H1 (cell line): ENCODE measurements at regions not wholly inside any gene's neighbourhood (a gene's known extent, or its start where the extent isn't known, plus 50 kb on each side); places are given as distances from the start of the nearest gene placed in this dataset.

Source experiments
- CTCF ChIA-PET: fragments of 300-600 bp; sonication (Branson Sonifier 250); formaldehyde crosslinking; loops from one replicate; lab custom pipeline; 2021; ENCODE audit not compliant: partially characterized antibody; lab: Charles Lee
- POLR2A ChIA-PET: fragments of 300-600 bp; sonication (Branson Sonifier 250); formaldehyde crosslinking; loops from one replicate; lab custom pipeline; 2021; ENCODE audit warnings: inconsistent platforms; ENCODE audit not compliant: partially characterized antibody; lab: Charles Lee
- DNase-seq, 2 experiments: peaks; one replicate each; pipeline versions ENCODE4 v3.0.0 to v3.0.0-alpha.2; 2010 to 2022; ENCODE audit warnings: low spot score in 2 of 2, low read depth in 1 of 2, mixed read lengths in 1 of 2
- FAIRE-seq: peaks from 2 replicates; lab custom pipeline; 2011; peaks lifted over from hg19 to GRCh38; lab: Jason Lieb, UNC
- H2AFZ ChIP-seq: 2 replicates; pipeline ENCODE4 v1.8.1; 2012; ENCODE audit warnings: low read length, inconsistent platforms
- H2AK5ac ChIP-seq: 2 replicates; pipeline ENCODE4 v1.6.1; 2013; ENCODE audit warnings: low read depth, low read length
- H2BK120ac ChIP-seq: replicated peaks from 2 replicates; pipeline ENCODE3; 2013; ENCODE audit warnings: low read depth, low read length, inconsistent platforms
- H2BK12ac ChIP-seq: 2 replicates; pipeline ENCODE4 v1.6.1; 2013; ENCODE audit warnings: low read depth, low read length
- H2BK15ac ChIP-seq: 2 replicates; pipeline ENCODE4 v1.6.1; 2013; ENCODE audit warnings: low read length
- H2BK20ac ChIP-seq: 2 replicates; pipeline ENCODE4 v1.6.1; 2013; ENCODE audit warnings: low read length
- H2BK5ac ChIP-seq: 2 replicates; pipeline ENCODE4 v1.6.1; 2013; ENCODE audit warnings: low read depth, low read length
- H3K14ac ChIP-seq: 2 replicates; pipeline ENCODE4 v1.6.1; 2013; ENCODE audit warnings: inconsistent platforms; ENCODE audit not compliant: insufficient read length
- H3K18ac ChIP-seq: 2 replicates; pipeline ENCODE4 v1.6.1; 2013; ENCODE audit warnings: low read length; ENCODE audit errors: extremely low read depth
- H3K23ac ChIP-seq: 2 replicates; pipeline ENCODE4 v1.6.1; 2013; ENCODE audit warnings: inconsistent platforms; ENCODE audit not compliant: insufficient read length
- H3K23me2 ChIP-seq: 2 replicates; pipeline ENCODE4 v1.6.1; 2013; ENCODE audit warnings: low read depth, low read length
- H3K27ac ChIP-seq: 2 replicates; pipeline ENCODE4 v1.6.1; 2011; ENCODE audit warnings: low read depth, low read length, inconsistent platforms
- H3K27me3 ChIP-seq, 4 experiments: replicated peaks in 1 of 4; 1 replicate in 1 of 4; 2 replicates in 3 of 4; pipeline versions ENCODE4 v1.6.1 to v1.8.1; 2011 to 2013; ENCODE audit warnings: low read length in 3 of 4, mild to moderate bottlenecking in 3 of 4, inconsistent platforms in 2 of 4, mixed read lengths in 2 of 4, moderate library complexity in 1 of 4; ENCODE audit not compliant: control insufficient read depth in 3 of 4, insufficient read depth in 3 of 4; ENCODE audit errors: extremely low read depth in 1 of 4
- H3K36me3 ChIP-seq, 4 experiments: 2 replicates each; pipeline versions ENCODE4 v1.6.1 to v1.8.1; 2011 to 2013; ENCODE audit warnings: mild to moderate bottlenecking in 4 of 4, low read length in 3 of 4, moderate library complexity in 2 of 4, control low read depth in 1 of 4, inconsistent platforms in 1 of 4; ENCODE audit not compliant: insufficient read depth in 4 of 4, control insufficient read depth in 2 of 4
- H3K4ac ChIP-seq: replicated peaks from 2 replicates; pipeline ENCODE3; 2013; ENCODE audit warnings: low read length, low read depth, mixed read lengths, inconsistent platforms; ENCODE audit not compliant: insufficient read length
- H3K4me1 ChIP-seq, 4 experiments: replicated peaks in 1 of 4; 1 replicate in 1 of 4; 2 replicates in 3 of 4; pipeline versions ENCODE4 v1.6.1 to v1.8.1; 2011 to 2013; ENCODE audit warnings: low read length in 3 of 4, inconsistent platforms in 2 of 4, mixed read lengths in 1 of 4; ENCODE audit not compliant: insufficient read depth in 4 of 4, control insufficient read depth in 3 of 4
- H3K4me2 ChIP-seq, 2 experiments: 2 replicates each; pipeline versions ENCODE4 v1.6.1 to v1.8.1; 2011 to 2013; ENCODE audit warnings: low read depth in 2 of 2, low read length in 2 of 2, control low read depth in 1 of 2, inconsistent platforms in 1 of 2, mild to moderate bottlenecking in 1 of 2; ENCODE audit not compliant: insufficient read depth in 1 of 2
- H3K4me3 ChIP-seq, 4 experiments: fragments of 200-600, 300-600 bp in 1 of 4; sonication (generic), shearing (Covaris generic), sonication (Bioruptor Twin) in 1 of 4; 2 replicates each; pipeline versions ENCODE4 v1.5.1 to v1.8.1; 2011 to 2016; ENCODE audit warnings: low read length in 4 of 4, low read depth in 3 of 4, control low read depth in 2 of 4, inconsistent platforms in 2 of 4, mild to moderate bottlenecking in 2 of 4, mixed read lengths in 1 of 4, moderate library complexity in 1 of 4; ENCODE audit not compliant: insufficient read depth in 2 of 4; ENCODE audit errors: extremely low read depth in 1 of 4
- H3K56ac ChIP-seq: replicated peaks from 2 replicates; pipeline ENCODE3; 2013; ENCODE audit warnings: low read depth, mild to moderate bottlenecking, mixed read lengths, low read length, inconsistent platforms; ENCODE audit not compliant: insufficient read length
- H3K79me1 ChIP-seq: 2 replicates; pipeline ENCODE4 v1.6.1; 2013; ENCODE audit warnings: low read depth, low read length, control low read depth
- H3K79me2 ChIP-seq, 2 experiments: 2 replicates each; pipeline versions ENCODE4 v1.6.1 to v1.8.1; 2012 to 2013; ENCODE audit warnings: low read length in 2 of 2, mild to moderate bottlenecking in 2 of 2, inconsistent platforms in 1 of 2; ENCODE audit not compliant: insufficient read depth in 2 of 2, control insufficient read depth in 1 of 2
- H3K9ac ChIP-seq, 4 experiments: replicated peaks in 1 of 4; 1 replicate in 1 of 4; 2 replicates in 3 of 4; pipeline versions ENCODE4 v1.6.1 to v1.8.1; 2011 to 2013; ENCODE audit warnings: low read depth in 3 of 4, low read length in 3 of 4, control low read depth in 2 of 4, mild to moderate bottlenecking in 2 of 4, moderate library complexity in 2 of 4, inconsistent platforms in 1 of 4; ENCODE audit errors: extremely low read depth in 1 of 4
- H3K9me3 ChIP-seq, 2 experiments: 2 replicates each; pipeline versions ENCODE4 v1.6.1 to v1.8.1; 2012 to 2013; ENCODE audit warnings: mild to moderate bottlenecking in 2 of 2, moderate library complexity in 2 of 2, control low read depth in 1 of 2, inconsistent platforms in 1 of 2, low read depth in 1 of 2, low read length in 1 of 2, mixed read lengths in 1 of 2; ENCODE audit not compliant: insufficient read depth in 2 of 2
- H4K20me1 ChIP-seq, 2 experiments: replicated peaks in 1 of 2; 2 replicates each; pipeline versions ENCODE3 to v1.8.1; 2011 to 2013; ENCODE audit warnings: inconsistent platforms in 2 of 2, low read length in 2 of 2, mild to moderate bottlenecking in 1 of 2; ENCODE audit not compliant: insufficient read depth in 2 of 2, control insufficient read depth in 1 of 2
- H4K5ac ChIP-seq: 2 replicates; pipeline ENCODE4 v1.6.1; 2013; ENCODE audit warnings: low read length, low read depth, mixed read lengths, inconsistent platforms; ENCODE audit not compliant: insufficient read length
- H4K8ac ChIP-seq: 2 replicates; pipeline ENCODE4 v1.8.0; 2013; ENCODE audit warnings: mild to moderate bottlenecking, moderate library complexity, low read length, inconsistent platforms; ENCODE audit not compliant: insufficient read depth; ENCODE audit errors: extremely low read depth
- H4K91ac ChIP-seq: replicated peaks from 2 replicates; pipeline ENCODE3; 2013; ENCODE audit warnings: low read length, mixed read lengths, inconsistent platforms; ENCODE audit not compliant: insufficient read length
- BACH1 ChIP-seq: IDR thresholded peaks from 2 replicates; pipeline ENCODE4 v1.6.1; 2012; ENCODE audit warnings: low read length, improper control_type of control experiment
- CBX5 ChIP-seq: fragments of 300-800, 300-1000 bp; sonication (generic); IDR thresholded peaks from 2 replicates; pipeline ENCODE4 v1.7.1; 2016; ENCODE audit warnings: antibody characterized with exemption, low read length, low read depth
- CHD1 ChIP-seq: IDR thresholded peaks from 2 replicates; pipeline ENCODE4 v1.6.1; 2012; ENCODE audit warnings: low read depth, low read length, improper control_type of control experiment
- CTCF ChIP-seq, 3 experiments: IDR thresholded peaks; 1 replicate in 2 of 3; 2 replicates in 1 of 3; pipeline versions ENCODE4 v1.5.1 to v1.6.1; 2011; ENCODE audit warnings: low read length in 3 of 3, mild to moderate bottlenecking in 3 of 3, inconsistent platforms in 2 of 3, low read depth in 1 of 3, moderate library complexity in 1 of 3; ENCODE audit not compliant: insufficient read depth in 1 of 3; ENCODE audit errors: control extremely low read depth in 1 of 3
- GABPA ChIP-seq: IDR thresholded peaks from 2 replicates; pipeline ENCODE4 v1.6.1; 2011; ENCODE audit warnings: mild to moderate bottlenecking, low read length, moderate library complexity, borderline replicate concordance; ENCODE audit not compliant: insufficient read depth
- HDAC6 ChIP-seq: IDR thresholded peaks from one replicate; pipeline ENCODE4 v1.7.1; 2012; ENCODE audit warnings: low read depth, mild to moderate bottlenecking, inconsistent platforms, low read length, moderate library complexity
- KDM5A ChIP-seq: fragments of 200-600 bp; IDR thresholded peaks from 2 replicates; pipeline ENCODE4 v1.7.1; 2012; ENCODE audit warnings: mild to moderate bottlenecking, low read length, inconsistent platforms, mixed read lengths
- MAFK ChIP-seq: IDR thresholded peaks from 2 replicates; pipeline ENCODE4 v1.6.1; 2012; ENCODE audit warnings: low read depth, mild to moderate bottlenecking, improper control_type of control experiment, low read length
- RBBP5 ChIP-seq: IDR thresholded peaks from 2 replicates; pipeline ENCODE4 v1.7.1; 2012; ENCODE audit warnings: low read depth, mild to moderate bottlenecking, inconsistent platforms, low read length, moderate library complexity, borderline replicate concordance
- SP4 ChIP-seq: IDR thresholded peaks from 2 replicates; pipeline ENCODE4 v1.6.1; 2012; ENCODE audit warnings: low read length, inconsistent platforms
- TCF12 ChIP-seq: IDR thresholded peaks from 2 replicates; pipeline ENCODE4 v1.6.1; 2011; ENCODE audit warnings: low read depth, mild to moderate bottlenecking, low read length
- WGBS, 2 experiments: shearing (Covaris generic) in 1 of 2; methylation state at CpG; one replicate each; pipeline versions ENCODE4 v1.1.6 to v1.1.7; 2013 to 2015; ENCODE audit warnings: low lambda C conversion rate in 2 of 2, mixed read lengths in 2 of 2, inconsistent platforms in 1 of 2, low coverage in 1 of 2, missing lambda C conversion rate in 1 of 2; ENCODE audit not compliant: insufficient replicate concordance in 2 of 2, insufficient coverage in 1 of 2, insufficient read length in 1 of 2; ENCODE audit errors: extremely low coverage in 1 of 2, missing lambda C conversion rate in 1 of 2; 5-methylcytosine and 5-hydroxymethylcytosine counted together

GRCh38 chr6:139580592-139581484 lies 206.4 kb upstream of the CITED2 start:
- Histone ChIP-seq H3K56ac (no peak overlapping the region), H3K79me2 (no peaks in the 10 kb centered on the region), H3K4me1 (no peaks in the 10 kb centered on the region; a peak in 1 of 7 replicates), H3K14ac (no peak overlapping the region), H4K20me1 (no peaks in the 10 kb centered on the region), H3K4me3 (no peak overlapping the region), H2BK120ac (no peak overlapping the region), H2BK15ac (no peak overlapping the region), H2BK20ac (no peak overlapping the region), H2BK5ac (no peak overlapping the region), H3K27me3 (peaks cover 0 to 1% (median 0%) of the 10 kb centered on the region in 4 experiments; a peak in 1 of 7 replicates), H3K23me2 (no peaks in the 10 kb centered on the region), H2BK12ac (no peak overlapping the region), H2AFZ (no peak overlapping the region), H3K36me3 (no peaks in the 10 kb centered on the region), H3K4me2 (no peak overlapping the region), H3K4ac (no peak overlapping the region), H3K9me3 (no peaks in the 10 kb centered on the region), H4K5ac (no peak overlapping the region), H3K23ac (no peak overlapping the region), H2AK5ac (no peak overlapping the region), H3K9ac (no peak overlapping the region), H3K18ac (no peak overlapping the region), H4K8ac (no peak overlapping the region), H4K91ac (no peak overlapping the region), H3K27ac (no peak overlapping the region), H3K79me1 (no peaks in the 10 kb centered on the region)
- 87% methylated on average over 9 of the region's 9 CpGs; no CpG with 5 or more reads in 1 of the 2 experiments for WGBS, 2 experiments
- CTCF ChIA-PET: interaction anchor here (0.6 kb wide), 1 partner anchor 14 kb away, joined by 4 read pairs; no protein-coding TSS in a partner anchor
- POLR2A ChIA-PET: no interaction called here
- no peak for FAIRE-seq
- DNase-seq: no peak
- no peak for TF ChIP-seq HDAC6
- TF ChIP-seq CBX5: no peak
- no peak for TF ChIP-seq BACH1
- no peak for TF ChIP-seq CHD1
- no peak for TF ChIP-seq TCF12
- TF ChIP-seq SP4: no peak
- no peak for TF ChIP-seq RBBP5
- TF ChIP-seq CTCF (IDR thresholded peaks at IDR 0.05; ENCODE audit: control extremely low read depth in 1 of 3, insufficient read depth in 1 of 3, low read depth in 1 of 3, low read length in 3 of 3): no peak
- no peak for TF ChIP-seq GABPA
- no peak for TF ChIP-seq MAFK
- TF ChIP-seq KDM5A: no peak
